Tibial nerve (tissue), 4 donors: ENCODE measurements at regions not wholly inside any gene's neighbourhood (a gene's known extent, or its start where the extent isn't known, plus 50 kb on each side); places are given as distances from the start of the nearest gene placed in this dataset.

Source experiments
- DNase-seq, 2 donors: peaks; one replicate each; pipeline ENCODE4 v3.0.0-alpha.2; 2019; ENCODE audit warnings: low spot score in 2 of 2
- H3K27ac ChIP-seq, 4 donors: fragments of 200-600 bp; sonication (generic) in 3 of 4; one replicate each; pipeline ENCODE4 v1.5.1; 2017 to 2019; ENCODE audit warnings: mild to moderate bottlenecking in 1 of 4
- H3K27me3 ChIP-seq, 2 donors: fragments of 200-600 bp; sonication (generic) in 1 of 2; one replicate each; pipeline versions ENCODE4 v1.5.1 to v1.6.0; 2017 to 2019
- H3K36me3 ChIP-seq, 3 donors: fragments of 200-600 bp; sonication (generic); one replicate each; pipeline ENCODE4 v1.5.1; 2018 to 2019
- H3K4me1 ChIP-seq, 4 donors: fragments of 200-600 bp; sonication (generic) in 3 of 4; one replicate each; pipeline ENCODE4 v1.5.1; 2017 to 2019
- H3K4me3 ChIP-seq, 4 donors: fragments of 200-600 bp; sonication (generic) in 3 of 4; one replicate each; pipeline ENCODE4 v1.5.1; 2017 to 2019; ENCODE audit warnings: mild to moderate bottlenecking in 1 of 4, moderate library complexity in 1 of 4
- H3K9me3 ChIP-seq, 4 donors: fragments of 200-600 bp; sonication (generic) in 3 of 4; one replicate each; pipeline ENCODE4 v1.5.1; 2017 to 2019
- EP300 ChIP-seq, 2 donors: sonication (generic); formaldehyde crosslinking; IDR thresholded peaks; one replicate each; pipeline ENCODE4 v1.6.1; 2017; ENCODE audit warnings: antibody characterized with exemption in 2 of 2, mild to moderate bottlenecking in 1 of 2
- POLR2A ChIP-seq, 2 donors: fragments of 450-650 bp; IDR thresholded peaks; one replicate each; pipeline ENCODE4 v1.6.1; 2017; ENCODE audit warnings: antibody characterized with exemption in 2 of 2, mild to moderate bottlenecking in 2 of 2, moderate library complexity in 2 of 2
- WGBS, 2 donors: methylation state at CpG; one replicate each; pipeline ENCODE4 v1.1.5; 2018; 5-methylcytosine and 5-hydroxymethylcytosine counted together
- TF ChIP-seq, protein P1 (sequence below), 5 experiments: fragments of 200-600 bp in 3 of 5; fragments of 450-650 bp in 2 of 5; sonication (generic) in 3 of 5; IDR thresholded peaks; one replicate each; pipeline ENCODE4 v1.5.1; 2016 to 2019; ENCODE audit warnings: antibody characterized with exemption in 5 of 5, mild to moderate bottlenecking in 3 of 5, moderate library complexity in 2 of 5

DNA sequence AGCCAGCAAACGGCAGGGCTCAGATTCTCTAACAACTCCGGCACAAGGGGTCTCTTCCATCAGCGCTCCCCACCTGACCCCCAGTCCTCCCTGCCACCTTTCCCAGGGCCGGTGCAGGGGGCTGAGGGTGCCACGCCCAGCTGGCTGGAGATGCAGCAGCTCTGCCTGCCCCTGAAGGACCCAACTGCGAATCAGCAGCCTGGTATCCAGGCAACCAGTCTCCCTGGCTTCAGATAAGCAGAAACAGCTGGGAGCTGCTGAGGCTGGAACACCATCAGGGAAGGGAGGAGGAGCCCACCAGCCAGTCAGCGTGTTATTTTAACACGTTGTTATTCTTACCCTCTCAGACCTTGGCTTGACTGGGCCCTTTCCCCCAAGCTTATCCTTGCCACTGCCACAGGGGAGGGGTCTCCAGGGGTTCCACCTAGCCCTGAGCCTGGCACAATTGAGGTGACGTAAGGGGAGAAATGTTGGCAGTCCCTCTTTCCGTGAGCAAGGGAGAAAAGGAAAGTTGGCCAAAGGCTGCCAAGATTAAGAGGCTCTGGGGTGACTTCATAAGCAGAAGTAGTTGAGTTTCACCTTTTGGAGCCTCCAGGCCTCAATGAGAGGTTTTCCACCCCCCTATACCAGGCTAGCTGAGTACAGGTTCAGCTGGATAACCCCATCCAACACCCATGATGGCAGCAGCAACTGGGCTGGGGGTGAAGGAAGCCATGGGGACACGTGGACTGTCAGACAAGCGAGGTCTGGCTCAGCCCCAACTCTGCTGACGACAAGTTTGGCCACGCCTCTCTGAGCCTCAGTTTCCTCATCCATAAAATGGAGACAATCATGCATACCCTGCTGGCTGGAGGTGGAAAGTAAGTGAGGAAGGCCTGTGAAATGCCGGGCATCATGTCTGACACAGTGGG, 91.1 kb downstream of the IRF2BPL start:
- no peak overlapping the region for H3K4me3 ChIP-seq
- DNase-seq = no peak
- TF ChIP-seq, protein P1, sequence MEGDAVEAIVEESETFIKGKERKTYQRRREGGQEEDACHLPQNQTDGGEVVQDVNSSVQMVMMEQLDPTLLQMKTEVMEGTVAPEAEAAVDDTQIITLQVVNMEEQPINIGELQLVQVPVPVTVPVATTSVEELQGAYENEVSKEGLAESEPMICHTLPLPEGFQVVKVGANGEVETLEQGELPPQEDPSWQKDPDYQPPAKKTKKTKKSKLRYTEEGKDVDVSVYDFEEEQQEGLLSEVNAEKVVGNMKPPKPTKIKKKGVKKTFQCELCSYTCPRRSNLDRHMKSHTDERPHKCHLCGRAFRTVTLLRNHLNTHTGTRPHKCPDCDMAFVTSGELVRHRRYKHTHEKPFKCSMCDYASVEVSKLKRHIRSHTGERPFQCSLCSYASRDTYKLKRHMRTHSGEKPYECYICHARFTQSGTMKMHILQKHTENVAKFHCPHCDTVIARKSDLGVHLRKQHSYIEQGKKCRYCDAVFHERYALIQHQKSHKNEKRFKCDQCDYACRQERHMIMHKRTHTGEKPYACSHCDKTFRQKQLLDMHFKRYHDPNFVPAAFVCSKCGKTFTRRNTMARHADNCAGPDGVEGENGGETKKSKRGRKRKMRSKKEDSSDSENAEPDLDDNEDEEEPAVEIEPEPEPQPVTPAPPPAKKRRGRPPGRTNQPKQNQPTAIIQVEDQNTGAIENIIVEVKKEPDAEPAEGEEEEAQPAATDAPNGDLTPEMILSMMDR (IDR thresholded peaks at IDR 0.05) = no peak
- no peak for TF ChIP-seq EP300 (IDR thresholded peaks at IDR 0.05)
- no peak for TF ChIP-seq POLR2A (IDR thresholded peaks at IDR 0.05)
- no peak overlapping the region for H3K27ac ChIP-seq
- H3K4me1 ChIP-seq = peaks cover 0 to 19% (median 0%) of the 10 kb centered on the region in 4 donors
- no peaks in the 10 kb centered on the region for H3K36me3 ChIP-seq
- 58 to 73% methylated on average over 10 to 13 of the region's 15 CpGs for WGBS, 2 donors
- H3K27me3 ChIP-seq = no peaks in the 10 kb centered on the region
- H3K9me3 ChIP-seq = no peaks in the 10 kb centered on the region

DNA sequence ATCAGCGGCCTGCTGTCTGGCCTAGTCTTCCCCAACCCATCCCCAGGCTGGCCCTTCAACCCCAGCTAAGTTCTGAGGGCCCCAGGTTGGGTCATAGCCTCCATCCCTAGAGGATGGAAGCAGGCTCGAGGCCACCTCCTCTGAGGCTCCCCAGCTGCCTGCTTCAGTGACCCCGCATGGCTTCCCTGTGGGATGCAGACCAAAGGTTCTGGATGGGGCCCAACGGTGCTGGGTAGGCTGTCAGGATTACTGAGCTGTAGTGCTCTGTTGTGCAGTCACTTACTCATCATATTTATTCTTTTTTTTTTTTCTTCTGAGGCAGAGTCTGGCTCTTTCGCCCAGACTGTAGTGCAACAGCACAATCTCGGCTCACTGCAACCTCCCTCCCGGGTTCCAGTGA, 92.0 kb downstream of the IRF2BPL start:
- TF ChIP-seq, protein P1 (IDR thresholded peaks at IDR 0.05) = no peak
- no peak for TF ChIP-seq POLR2A (IDR thresholded peaks at IDR 0.05)
- no peak for TF ChIP-seq EP300 (IDR thresholded peaks at IDR 0.05)
- no peak for DNase-seq

DNA sequence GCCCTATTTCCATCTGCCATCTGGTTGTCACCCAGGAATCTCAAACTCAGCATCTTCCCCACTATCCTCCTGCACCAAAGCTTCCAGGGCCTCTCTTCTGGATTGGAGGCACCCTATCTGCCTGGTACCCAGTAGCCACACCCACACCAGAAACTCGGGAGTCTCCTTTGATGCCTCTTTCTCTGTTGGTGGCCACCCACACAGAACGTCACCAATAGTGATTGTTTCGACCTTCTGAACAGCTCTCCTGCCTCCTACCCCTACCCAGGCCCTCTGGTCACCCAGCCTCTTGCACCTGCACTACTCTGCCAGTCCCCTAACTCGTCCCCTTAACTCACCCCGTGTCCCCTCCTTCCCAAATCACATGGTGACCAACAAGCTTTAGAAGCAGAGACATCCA, 95.0 kb downstream of the IRF2BPL start:
- TF ChIP-seq, protein P1 (IDR thresholded peaks at IDR 0.05) = no peak
- no peak for TF ChIP-seq EP300 (IDR thresholded peaks at IDR 0.05)
- no peak for TF ChIP-seq POLR2A (IDR thresholded peaks at IDR 0.05)
- H3K4me3 ChIP-seq = no peak overlapping the region
- no peak overlapping the region for H3K27ac ChIP-seq
- H3K36me3 ChIP-seq = no peaks in the 10 kb centered on the region
- H3K4me1 ChIP-seq = peaks cover 0 to 22% (median 0%) of the 10 kb centered on the region in 4 donors
- WGBS, 2 donors = 69 to 74% methylated on average over 5 of the region's 5 CpGs
- H3K27me3 ChIP-seq = no peaks in the 10 kb centered on the region
- H3K9me3 ChIP-seq = no peaks in the 10 kb centered on the region
- DNase-seq = no peak

More for the DNA sequence above, 92.0 kb downstream of the IRF2BPL start:
- H3K4me1 ChIP-seq = peaks cover 0 to 19% (median 0%) of the 10 kb centered on the region in 4 donors
- H3K36me3 ChIP-seq = no peaks in the 10 kb centered on the region
- 66 to 71% methylated on average over 7 of the region's 7 CpGs for WGBS, 2 donors
- no peaks in the 10 kb centered on the region for H3K27me3 ChIP-seq
- H3K4me3 ChIP-seq = no peak overlapping the region
- H3K27ac ChIP-seq = no peak overlapping the region
- no peaks in the 10 kb centered on the region for H3K9me3 ChIP-seq

DNA sequence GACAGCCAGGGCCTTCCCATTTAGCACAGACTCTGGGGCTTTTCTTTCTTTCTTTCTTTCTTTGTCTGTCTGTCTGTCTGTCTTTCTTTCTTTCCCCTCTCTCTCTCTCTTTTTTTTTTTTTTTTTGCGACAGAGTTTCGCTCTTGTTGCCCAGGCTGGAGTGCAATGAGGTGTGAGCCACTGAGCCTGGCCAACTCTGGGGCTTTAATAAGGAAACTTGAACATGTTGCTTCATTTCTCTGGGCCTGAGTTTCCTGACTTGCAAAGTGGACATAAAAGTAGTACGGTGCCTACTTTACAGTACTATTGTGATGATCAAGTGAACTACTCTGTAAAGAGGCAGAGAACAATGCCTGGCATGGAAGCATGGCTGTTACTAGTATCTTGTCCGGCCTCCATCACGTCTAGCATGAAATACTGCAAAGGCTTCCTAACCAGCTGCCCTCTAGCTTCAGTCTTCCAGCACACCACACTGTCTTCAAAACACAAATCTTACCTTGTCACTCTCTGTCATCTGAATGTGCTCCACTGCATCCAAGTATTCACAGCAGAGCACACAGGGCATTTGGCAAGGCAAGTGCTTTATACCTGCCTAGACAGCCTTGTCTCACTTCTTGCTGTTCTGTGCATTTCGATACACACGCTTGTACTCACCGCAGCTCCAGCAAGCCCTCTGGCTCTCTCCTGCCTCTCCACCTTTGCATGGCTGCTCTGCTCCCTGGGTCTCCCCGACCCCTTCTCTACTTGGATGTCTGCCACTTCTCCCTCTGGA, 96.7 kb downstream of the IRF2BPL start:
- Histone ChIP-seq H3K27ac (no peak overlapping the region), H3K9me3 (no peaks in the 10 kb centered on the region), H3K27me3 (no peaks in the 10 kb centered on the region), H3K4me3 (no peak overlapping the region), H3K4me1 (peaks cover 0 to 27% (median 3%) of the 10 kb centered on the region in 4 donors), H3K36me3 (no peaks in the 10 kb centered on the region)
- 77 to 81% methylated on average over 9 of the region's 9 CpGs for WGBS, 2 donors
- no peak for DNase-seq
- TF ChIP-seq EP300 (IDR thresholded peaks at IDR 0.05) (no peak), POLR2A (IDR thresholded peaks at IDR 0.05) (no peak)
- TF ChIP-seq, protein P1 (IDR thresholded peaks at IDR 0.05) = no peak

DNA sequence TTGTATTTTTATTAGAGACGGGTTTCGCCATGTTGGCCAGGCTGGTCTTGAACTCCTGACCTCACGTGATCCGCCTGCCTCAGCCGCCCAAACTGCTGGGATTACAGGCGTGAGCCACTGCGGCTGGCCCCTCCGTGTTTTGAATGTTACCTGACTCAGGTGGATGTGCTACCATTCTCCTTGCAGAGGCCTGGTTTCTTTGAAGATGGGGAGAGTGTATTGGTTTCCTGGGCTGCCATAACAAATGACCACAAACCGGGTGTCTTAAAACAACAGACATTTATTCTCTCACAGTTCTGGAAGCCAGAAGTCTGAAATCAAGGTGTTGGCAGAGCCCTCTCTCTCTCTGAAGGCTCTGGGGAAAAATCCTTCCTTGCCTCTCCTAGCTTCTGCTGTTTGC, 98.0 kb downstream of the IRF2BPL start:
- no peak for TF ChIP-seq POLR2A (IDR thresholded peaks at IDR 0.05)
- TF ChIP-seq, protein P1 (IDR thresholded peaks at IDR 0.05) = no peak
- TF ChIP-seq EP300 (IDR thresholded peaks at IDR 0.05) = no peak
- Histone ChIP-seq H3K4me1 (peaks cover 0 to 31% (median 5%) of the 10 kb centered on the region in 4 donors), H3K27ac (no peak overlapping the region), H3K4me3 (no peak overlapping the region), H3K36me3 (no peaks in the 10 kb centered on the region), H3K27me3 (no peaks in the 10 kb centered on the region), H3K9me3 (no peaks in the 10 kb centered on the region)
- no peak for DNase-seq
- 82 to 90% methylated on average over 9 of the region's 9 CpGs for whole genome bisulfite sequencing, 2 donors
